GM12875 (cell line): ENCODE measurements at regions not wholly inside any gene's neighbourhood (a gene's known extent, or its start where the extent isn't known, plus 50 kb on each side); places are given as distances from the start of the nearest gene placed in this dataset.

ENCODE experiments used
- H3K4me3 ChIP-seq: one replicate; pipeline ENCODE4 v1.5.1; 2011; ENCODE audit warnings: low read depth, low read length, control low read depth
- TF ChIP-seq, protein P1 (sequence below): IDR thresholded peaks from 2 replicates; pipeline ENCODE4 v1.5.1; 2011; ENCODE audit warnings: low read depth, mild to moderate bottlenecking, control low read depth, inconsistent platforms, low read length, moderate library complexity, borderline replicate concordance; ENCODE audit not compliant: insufficient read depth

DNA sequence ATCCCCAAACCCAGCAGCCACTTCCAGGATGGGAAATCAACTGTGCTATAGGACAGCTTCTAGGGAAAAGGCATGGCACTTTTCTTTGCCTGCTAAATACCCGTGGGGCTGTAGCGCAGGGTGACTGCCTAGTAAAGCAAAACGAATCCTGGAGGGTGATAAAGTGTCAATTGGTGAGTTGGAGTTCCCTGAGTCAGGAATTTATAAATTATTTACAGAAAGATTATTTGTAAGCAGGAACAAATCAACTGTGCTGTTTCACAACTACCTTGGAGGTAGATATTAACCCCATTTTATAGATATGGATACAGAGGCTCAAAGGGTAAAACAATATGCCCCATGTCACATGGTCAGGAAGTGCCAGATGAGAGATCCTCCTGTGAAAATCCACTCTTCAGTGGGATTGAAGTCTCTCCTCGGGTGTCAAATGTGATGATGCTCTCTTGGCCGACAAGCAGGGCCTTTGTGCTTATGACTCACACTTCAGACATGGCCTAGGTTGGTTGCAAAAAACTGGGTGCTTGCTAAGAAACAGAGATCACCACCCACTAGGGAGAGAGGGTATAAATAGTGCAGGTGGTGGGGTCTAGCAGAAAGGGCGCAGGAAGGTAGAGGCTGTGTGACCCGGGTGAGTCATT is 383.2 kb upstream of the ZMIZ1 start:
- TF ChIP-seq, protein P1, sequence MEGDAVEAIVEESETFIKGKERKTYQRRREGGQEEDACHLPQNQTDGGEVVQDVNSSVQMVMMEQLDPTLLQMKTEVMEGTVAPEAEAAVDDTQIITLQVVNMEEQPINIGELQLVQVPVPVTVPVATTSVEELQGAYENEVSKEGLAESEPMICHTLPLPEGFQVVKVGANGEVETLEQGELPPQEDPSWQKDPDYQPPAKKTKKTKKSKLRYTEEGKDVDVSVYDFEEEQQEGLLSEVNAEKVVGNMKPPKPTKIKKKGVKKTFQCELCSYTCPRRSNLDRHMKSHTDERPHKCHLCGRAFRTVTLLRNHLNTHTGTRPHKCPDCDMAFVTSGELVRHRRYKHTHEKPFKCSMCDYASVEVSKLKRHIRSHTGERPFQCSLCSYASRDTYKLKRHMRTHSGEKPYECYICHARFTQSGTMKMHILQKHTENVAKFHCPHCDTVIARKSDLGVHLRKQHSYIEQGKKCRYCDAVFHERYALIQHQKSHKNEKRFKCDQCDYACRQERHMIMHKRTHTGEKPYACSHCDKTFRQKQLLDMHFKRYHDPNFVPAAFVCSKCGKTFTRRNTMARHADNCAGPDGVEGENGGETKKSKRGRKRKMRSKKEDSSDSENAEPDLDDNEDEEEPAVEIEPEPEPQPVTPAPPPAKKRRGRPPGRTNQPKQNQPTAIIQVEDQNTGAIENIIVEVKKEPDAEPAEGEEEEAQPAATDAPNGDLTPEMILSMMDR: no peak

DNA sequence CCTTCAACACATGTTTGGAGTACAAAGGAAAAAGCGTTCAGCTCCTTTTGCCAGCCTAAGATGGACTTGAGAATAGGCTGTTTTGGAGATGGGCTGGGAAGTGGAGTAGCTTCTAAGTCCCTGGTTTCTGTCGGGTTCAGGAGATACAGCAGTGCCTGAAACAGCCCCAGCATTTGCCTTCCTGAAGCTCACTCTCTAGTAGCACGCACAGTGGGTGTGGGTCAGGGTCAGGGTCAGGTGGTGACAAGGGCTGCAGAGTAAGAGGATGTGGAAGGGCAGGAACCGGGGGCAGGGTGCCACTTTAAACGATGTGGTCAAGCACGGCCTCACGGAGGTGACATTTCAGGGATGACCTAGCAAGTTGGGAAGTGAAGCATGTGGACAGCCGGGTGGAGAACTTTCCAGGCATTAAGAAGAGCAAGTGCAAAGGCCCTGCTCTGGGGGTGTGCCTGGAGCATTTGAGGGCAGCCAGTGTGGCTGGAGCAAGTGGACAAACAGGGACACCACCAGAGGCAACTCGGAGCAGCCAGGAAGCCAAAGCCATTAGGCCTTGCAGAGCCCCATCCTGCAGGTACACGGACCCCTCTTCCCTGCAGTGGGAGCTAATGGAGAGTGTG is 382.2 kb upstream of the ZMIZ1 start:
- no peak overlapping the region for H3K4me3 ChIP-seq
- TF ChIP-seq, protein P1: no peak

More for the DNA sequence above, 383.2 kb upstream of the ZMIZ1 start:
- no peak overlapping the region for H3K4me3 ChIP-seq

DNA sequence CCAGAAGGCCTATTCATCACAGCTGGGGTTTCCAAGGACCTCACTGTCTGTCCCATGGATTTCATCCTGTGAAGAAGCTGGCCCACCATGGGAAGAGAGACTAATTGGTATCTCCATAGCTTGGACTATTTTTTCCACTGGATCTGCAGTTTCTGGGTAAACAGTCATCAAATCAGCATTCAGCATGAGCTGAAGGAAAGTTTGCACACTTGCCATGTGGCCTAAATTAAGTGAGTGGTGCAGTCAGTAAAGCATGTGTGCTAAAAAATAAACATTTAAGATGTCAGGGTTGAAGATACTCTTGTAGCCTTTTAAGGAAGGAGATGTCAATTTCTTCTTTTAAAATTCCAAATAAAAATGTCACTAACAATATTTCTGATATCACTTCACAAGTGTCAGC is 381.1 kb upstream of the ZMIZ1 start:
- TF ChIP-seq, protein P1: no peak
- no peak overlapping the region for H3K4me3 ChIP-seq

DNA sequence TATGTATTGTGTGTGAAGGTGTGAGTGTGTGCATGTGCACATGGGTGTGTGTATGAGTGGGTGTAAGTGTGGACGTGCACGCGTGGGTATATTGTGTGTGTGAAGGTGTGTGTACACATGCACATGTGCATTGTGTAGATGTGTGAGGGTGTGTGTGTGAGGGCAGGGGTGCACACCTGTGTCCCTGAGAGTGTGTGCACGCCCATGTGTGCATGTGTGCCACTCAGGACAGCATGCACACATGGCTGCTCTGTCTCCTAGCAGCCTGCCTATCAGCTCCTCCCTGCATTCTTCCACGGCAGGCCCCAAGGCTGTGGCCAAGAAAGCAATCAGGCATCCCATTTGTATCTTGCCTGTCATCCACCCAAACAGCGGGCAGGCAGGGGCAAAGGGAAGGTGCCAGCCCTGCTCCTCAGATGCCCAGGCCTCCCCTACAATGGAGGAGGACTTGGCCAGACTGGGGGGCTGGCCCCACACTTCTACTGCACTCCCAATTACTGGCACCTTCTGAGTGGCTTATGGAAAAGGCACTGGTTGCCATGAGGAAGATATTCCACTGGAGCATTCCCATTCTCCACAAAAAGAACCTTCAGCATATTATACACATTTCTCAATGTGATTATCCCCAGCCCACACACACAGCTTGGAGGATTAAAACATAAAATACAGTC is 380.4 kb upstream of the ZMIZ1 start:
- TF ChIP-seq, protein P1: no peak

DNA sequence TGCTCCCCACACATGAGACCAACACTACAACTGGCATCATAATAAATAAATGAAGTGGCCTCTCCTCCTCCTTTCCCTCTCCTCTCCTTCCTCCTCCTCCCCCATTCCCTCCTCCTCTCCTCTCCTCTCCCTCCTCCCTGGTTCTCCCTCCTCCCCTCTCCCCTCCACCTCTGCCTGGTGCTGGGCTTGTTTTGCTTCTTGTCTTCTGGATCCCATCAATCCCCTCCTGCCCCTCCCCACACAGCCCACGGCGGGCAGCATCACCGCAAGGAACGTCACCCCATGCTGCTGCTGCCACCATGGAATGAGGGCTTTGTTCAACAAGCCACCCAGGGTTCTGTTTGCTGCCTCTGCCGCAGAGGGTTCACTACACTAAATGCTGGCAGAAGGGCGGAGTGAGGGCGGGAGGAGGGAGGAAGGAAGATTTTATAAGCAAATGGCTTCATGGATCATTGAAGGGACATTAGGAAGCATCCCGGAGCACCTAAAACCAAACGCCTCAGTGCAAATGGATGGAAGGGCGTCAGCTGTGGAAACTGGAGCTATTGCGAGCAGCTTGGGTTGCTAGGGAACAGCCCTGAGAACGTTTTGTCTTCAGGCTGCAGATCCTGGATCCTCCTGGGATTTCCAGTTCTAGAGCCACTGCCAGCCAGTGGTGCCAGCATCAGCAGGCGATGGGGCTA is 379.7 kb upstream of the ZMIZ1 start:
- H3K4me3 ChIP-seq: no peak overlapping the region
- TF ChIP-seq, protein P1: no peak

More for the DNA sequence above, 380.4 kb upstream of the ZMIZ1 start:
- no peak overlapping the region for H3K4me3 ChIP-seq

DNA sequence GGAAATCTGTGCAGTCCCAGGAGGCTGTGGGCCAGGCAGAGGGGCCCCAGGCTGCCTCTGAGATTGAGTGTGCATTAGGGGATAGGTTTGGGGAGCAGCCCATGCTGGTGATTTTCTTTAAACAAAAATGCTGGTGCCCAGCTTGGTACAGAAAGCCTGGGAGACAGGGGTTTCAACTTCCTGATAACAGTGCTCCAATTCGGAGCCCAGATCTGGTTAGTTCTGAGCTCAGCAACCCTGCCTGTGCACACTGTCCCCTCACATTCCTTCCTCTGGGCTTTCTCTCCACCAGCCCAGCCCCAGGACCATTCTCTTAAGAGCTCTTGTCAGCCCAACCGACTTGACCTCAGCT is 379.2 kb upstream of the ZMIZ1 start:
- TF ChIP-seq, protein P1: no peak
- H3K4me3 ChIP-seq: no peak overlapping the region
